Activated gamma-delta T cell treated with anti-CD3 and anti-CD28 coated beads, Interleukin-2, amount 50 U/mL, for 16 hours (primary cell): ENCODE measurements at regions not wholly inside any gene's neighbourhood (a gene's known extent, or its start where the extent isn't known, plus 50 kb on each side); places are given as distances from the start of the nearest gene placed in this dataset.

Experiments
- DNase-seq: peaks from one replicate; pipeline ENCODE4 v3.0.0-alpha.2; 2020; ENCODE audit warnings: low read depth

GRCh38 chr14:87170179-87170578, 822.8 kb downstream of the GALC start:
- no peak for DNase-seq

- no peak for DNase-seq
Observed at GRCh38 chr14:87169362-87169761, 823.6 kb downstream of the GALC start.

GRCh38 chr14:87161502-87161901, 831.5 kb downstream of the GALC start:
- no peak for DNase-seq

GRCh38 chr14:87160989-87161388, 832.0 kb downstream of the GALC start:
- DNase-seq: no peak

- DNase-seq: no peak
Observed at GRCh38 chr14:87158283-87158682, 834.7 kb downstream of the GALC start.

- no peak for DNase-seq
Observed at GRCh38 chr14:87156878-87157277, 836.1 kb downstream of the GALC start.

GRCh38 chr14:87155856-87156488, 837.0 kb downstream of the GALC start:
- no peak for DNase-seq

- no peak for DNase-seq
Observed at GRCh38 chr14:87153901-87154300, 839.1 kb downstream of the GALC start.

GRCh38 chr14:87153391-87153790, 839.6 kb downstream of the GALC start:
- no peak for DNase-seq

GRCh38 chr14:87152693-87153092, 840.3 kb downstream of the GALC start:
- no peak for DNase-seq

GRCh38 chr14:87149583-87150354, 843.2 kb downstream of the GALC start:
- no peak for DNase-seq

GRCh38 chr14:87148655-87149054, 844.3 kb downstream of the GALC start:
- no peak for DNase-seq

- no peak for DNase-seq
Observed at GRCh38 chr14:87142551-87143211, 850.3 kb downstream of the GALC start.

GRCh38 chr14:87141801-87142200, 851.2 kb downstream of the GALC start:
- no peak for DNase-seq

- no peak for DNase-seq
Observed at GRCh38 chr14:87139299-87139698, 853.7 kb downstream of the GALC start.

GRCh38 chr14:87133073-87133801, 859.7 kb downstream of the GALC start:
- DNase-seq: no peak

- DNase-seq: no peak
Observed at GRCh38 chr14:87131879-87132278, 861.1 kb downstream of the GALC start.

- DNase-seq: no peak
Observed at GRCh38 chr14:87122166-87122565, 870.8 kb downstream of the GALC start.

GRCh38 chr14:87121716-87122115, 871.3 kb downstream of the GALC start:
- DNase-seq: no peak

- no peak for DNase-seq
Observed at GRCh38 chr14:87115234-87115633, 877.7 kb downstream of the GALC start.

- no peak for DNase-seq
Observed at GRCh38 chr14:87113286-87113685, 879.7 kb downstream of the GALC start.

- no peak for DNase-seq
Observed at GRCh38 chr14:87111741-87112140, 881.2 kb downstream of the GALC start.

- DNase-seq: no peak
Observed at GRCh38 chr14:87111126-87111525, 881.9 kb downstream of the GALC start.
